A549 (cell line): ENCODE measurements at regions not wholly inside any gene's neighbourhood (a gene's known extent, or its start where the extent isn't known, plus 50 kb on each side); places are given as distances from the start of the nearest gene placed in this dataset.
A peak's percentile ranks its signal among the peaks of the same experiment; 100 is the strongest.
"Not testable (repeated sequence)": the region's sequence is repeated elsewhere in the genome, so short reads cannot be mapped to it uniquely, and the experiment has no call there.

ENCODE experiments used
- ATAC-seq, 2 experiments: fragments of 200-7000 bp in 1 of 2; fragments of >200 bp in 1 of 2; cut with Nextera tagmentation in 1 of 2; cut with Tn5 transposase in 1 of 2; 3 replicates each; pipeline versions ENCODE4 v1.8.0 to v1.9.1; 2018 to 2020; ENCODE audit warnings: mild to moderate bottlenecking in 1 of 2, moderate library complexity in 1 of 2
- CTCF ChIA-PET: fragments of 300-600 bp; sonication (Branson Sonifier 250); formaldehyde crosslinking; extraction: SDS; loops from one replicate; lab custom pipeline; 2021; ENCODE audit warnings: antibody characterized with exemption, inconsistent platforms; lab: Yijun Ruan, JAX
- POLR2A ChIA-PET: fragments of 350-600 bp; formaldehyde crosslinking; extraction: SDS; loops from one replicate; lab custom pipeline; 2021; ENCODE audit warnings: antibody characterized with exemption, inconsistent platforms; lab: Yijun Ruan, JAX
- DNase-seq, 2 experiments: peaks; one replicate each; pipeline versions ENCODE4 v3.0.0 to v3.0.0-alpha.2; 2011 to 2016; ENCODE audit warnings: low read depth in 1 of 2, low spot score in 1 of 2
- FAIRE-seq: peaks from 2 replicates; lab custom pipeline; 2011; peaks lifted over from hg19 to GRCh38; lab: Jason Lieb, UNC
- H3K27ac ChIP-seq, 2 experiments: fragments of >200 bp; sonication (Bioruptor Twin); formaldehyde crosslinking; 3 replicates each; pipeline ENCODE4 v1.5.1; 2016 to 2017
- H3K4me1 ChIP-seq: fragments of >200 bp; sonication (Bioruptor Twin); formaldehyde crosslinking; 3 replicates; pipeline ENCODE4 v1.6.1; 2016
- H3K4me2 ChIP-seq: fragments of >200 bp; sonication (Bioruptor Twin); formaldehyde crosslinking; 3 replicates; pipeline ENCODE4 v1.6.1; 2016
- H3K4me3 ChIP-seq: fragments of >200 bp; sonication (Bioruptor Twin); formaldehyde crosslinking; 3 replicates; pipeline ENCODE4 v1.5.1; 2016
- H3K9me3 ChIP-seq: fragments of >200 bp; sonication (Bioruptor Twin); formaldehyde crosslinking; 3 replicates; pipeline ENCODE4 v1.6.1; 2016
- CBX8 ChIP-seq: fragments of 200-600 bp; sonication (generic); IDR thresholded peaks from 2 replicates; pipeline ENCODE4 v1.6.1; 2016
- CHD2 ChIP-seq: fragments of 150-350 bp; IDR thresholded peaks from 2 replicates; pipeline ENCODE4 v1.6.1; 2014; ENCODE audit warnings: low read length; ENCODE audit not compliant: partially characterized antibody
- CTCF ChIP-seq: fragments of >200 bp; sonication (Bioruptor Twin); formaldehyde crosslinking; IDR thresholded peaks from 3 replicates; pipeline ENCODE4 v1.5.1; 2016
- EHMT2 ChIP-seq: fragments of 200-600 bp; sonication (generic); IDR thresholded peaks from 2 replicates; pipeline ENCODE4 v1.6.1; 2016; ENCODE audit warnings: antibody characterized with exemption, low read depth, mild to moderate bottlenecking, moderate library complexity
- EP300 ChIP-seq, 2 experiments: fragments of >200 bp; sonication (Bioruptor Twin); formaldehyde crosslinking; IDR thresholded peaks; 2 replicates in 1 of 2; 3 replicates in 1 of 2; pipeline ENCODE4 v1.6.1; 2016 to 2017
- FOSB ChIP-seq: fragments of 250-450 bp; sonication (Bioruptor Pico); IDR thresholded peaks from 2 replicates; pipeline ENCODE4 v1.5.0; 2020; ENCODE audit warnings: mild to moderate bottlenecking, moderate library complexity
- FOSL2 ChIP-seq, 2 experiments: fragments of 450-650 bp in 1 of 2; fragments of >200 bp in 1 of 2; sonication (Bioruptor Twin) in 1 of 2; formaldehyde crosslinking; IDR thresholded peaks; 2 replicates each; pipeline versions ENCODE4 v1.5.0 to v1.6.1; 2016 to 2020; ENCODE audit warnings: mild to moderate bottlenecking in 1 of 2, moderate library complexity in 1 of 2
- GATA3 ChIP-seq: IDR thresholded peaks from 2 replicates; pipeline ENCODE4 v1.6.1; 2012; ENCODE audit warnings: borderline replicate concordance
- NR3C1 ChIP-seq: fragments of >200 bp; sonication (Bioruptor Twin); formaldehyde crosslinking; IDR thresholded peaks from 3 replicates; pipeline ENCODE4 v1.6.1; 2017
- POLR2AphosphoS2 ChIP-seq: conservative IDR thresholded peaks from 2 replicates; pipeline ENCODE4 v1.6.1; 2012; ENCODE audit warnings: low read length, improper control_type of control experiment, inconsistent platforms
- RAD21 ChIP-seq, 2 experiments: fragments of >200 bp in 1 of 2; sonication (Bioruptor Twin) in 1 of 2; formaldehyde crosslinking in 1 of 2; IDR thresholded peaks in 1 of 2; conservative IDR thresholded peaks in 1 of 2; 2 replicates in 1 of 2; 3 replicates in 1 of 2; pipeline ENCODE4 v1.6.1; 2012 to 2018; ENCODE audit warnings: inconsistent platforms in 1 of 2
- RFX5 ChIP-seq: fragments of 450-650 bp; IDR thresholded peaks from 2 replicates; pipeline ENCODE4 v1.7.1; 2014; ENCODE audit warnings: antibody characterized with exemption, mild to moderate bottlenecking, moderate library complexity
- SMC3 ChIP-seq: fragments of >200 bp; sonication (Bioruptor Twin); formaldehyde crosslinking; IDR thresholded peaks from 3 replicates; pipeline ENCODE4 v1.6.1; 2018; ENCODE audit warnings: inconsistent platforms
- TFCP2L1 ChIP-seq: fragments of 250-450 bp; sonication (Bioruptor Pico); IDR thresholded peaks from 2 replicates; pipeline ENCODE4 v1.5.0; 2021; ENCODE audit warnings: mild to moderate bottlenecking
- ZC3H11A ChIP-seq: fragments of 450-650 bp; IDR thresholded peaks from 2 replicates; pipeline ENCODE4 v1.6.1; 2014; ENCODE audit warnings: antibody characterized with exemption, mild to moderate bottlenecking
- WGBS: methylation state at CpG from one replicate; pipeline ENCODE4 v1.1.6; 2017; ENCODE audit errors: missing lambda C conversion rate; 5-methylcytosine and 5-hydroxymethylcytosine counted together

GRCh38 chr12:37666069-37666781 lies 650.3 kb upstream of the ALG10B start:
- FAIRE-seq (no peak), ATAC-seq (no peak), DNase-seq (no peak)
- TF ChIP-seq NR3C1 (no peak), POLR2AphosphoS2 (no peak), SMC3 (no peak), FOSB (no peak), CHD2 (no peak)
- CTCF ChIA-PET, result no interaction called here
- H3K4me1 ChIP-seq, result no peaks in the 10 kb centered on the region
- WGBS, result 41% methylated on average over 17 of the region's 18 CpGs
- no peak overlapping the region for H3K4me3 ChIP-seq
- no peaks in the 10 kb centered on the region for H3K9me3 ChIP-seq
- no peak overlapping the region for H3K4me2 ChIP-seq
- POLR2A ChIA-PET, result no interaction called here
- no peak overlapping the region for H3K27ac ChIP-seq

- CTCF ChIA-PET, FAIRE-seq, H3K4me1 ChIP-seq, DNase-seq, POLR2A ChIA-PET, H3K9me3 ChIP-seq, ATAC-seq, H3K4me2 ChIP-seq, H3K27ac ChIP-seq, H3K4me3 ChIP-seq: not testable (repeated sequence)
- WGBS, result 68% methylated on average over 2 of the region's 2 CpGs
- TF ChIP-seq SMC3 (0 out of 3 replicates have a peak, but pooled peaks have one; percentile 18), RAD21 (conservative IDR thresholded peaks at IDR 0.05 in 1 of 2, IDR thresholded peaks at IDR 0.05 in 1 of 2) (peak in 1 of 2 experiments; percentile 42; a peak in 2 of 5 replicates), CTCF (peak; percentile 18; the same call in 2 of the 3 replicates)
Observed at GRCh38 chr12:37668557-37668956, 648.0 kb upstream of the ALG10B start.

- WGBS, result 49% methylated on average over 6 of the region's 6 CpGs
- POLR2A ChIA-PET, result no interaction called here
- FAIRE-seq (no peak), DNase-seq (peak in 1 of 2 experiments; percentile 9), ATAC-seq (no peak)
- TF ChIP-seq TFCP2L1 (CRISPR knock-in tag) (no peak), GATA3 (no peak), EHMT2 (no peak), EP300 (IDR thresholded peaks at IDR 0.05) (no peak), CBX8 (no peak), RFX5 (no peak), ZC3H11A (no peak), FOSL2 (IDR thresholded peaks at IDR 0.05) (no peak), FOSL2 (CRISPR knock-in tag; IDR thresholded peaks at IDR 0.05) (no peak), RAD21 (conservative IDR thresholded peaks at IDR 0.05 in 1 of 2, IDR thresholded peaks at IDR 0.05 in 1 of 2) (peak in 1 of 2 experiments; percentile 39; a peak in 2 of 5 replicates), CTCF (peak; percentile 34; the same call in 2 of the 3 replicates), SMC3 (0 out of 3 replicates have a peak, but pooled peaks have one; percentile 21)
- Histone ChIP-seq H3K4me1 (no peaks in the 10 kb centered on the region), H3K27ac (no peak overlapping the region), H3K4me2 (no peak overlapping the region), H3K4me3 (no peak overlapping the region), H3K9me3 (no peaks in the 10 kb centered on the region)
- CTCF ChIA-PET, result no interaction called here
Observed at GRCh38 chr12:37672655-37673260, 643.8 kb upstream of the ALG10B start.
